GM12878 (cell line): ENCODE measurements at regions not wholly inside any gene's neighbourhood (a gene's known extent, or its start where the extent isn't known, plus 50 kb on each side); places are given as distances from the start of the nearest gene placed in this dataset.

ENCODE experiments used
- ATAC-seq: fragments of 200-7000 bp; cut with Tn5 transposase; 3 replicates; pipeline ENCODE4 v1.9.1; 2020; ENCODE audit warnings: mild to moderate bottlenecking, moderate library complexity
- BruUV-seq: library from RNA; stranded (reverse); fragments of 400-500 nt; replicated peaks from 2 replicates; lab custom pipeline; 2021; lab: Mats Ljungman, UMichigan
- CTCF ChIA-PET: fragments of 300-600 bp; sonication (Branson Sonifier 250); formaldehyde crosslinking; extraction: SDS; loops from one replicate; lab custom pipeline; 2021; ENCODE audit warnings: inconsistent platforms; lab: Yijun Ruan, JAX
- POLR2A ChIA-PET: fragments of 350-600 bp; formaldehyde crosslinking; extraction: SDS; loops from one replicate; lab custom pipeline; 2021; ENCODE audit warnings: inconsistent platforms; lab: Charles Lee
- RAD21 ChIA-PET: fragments of 300-600 bp; sonication (Branson Sonifier 250); formaldehyde crosslinking; loops from one replicate; lab custom pipeline; 2023; ENCODE audit warnings: antibody characterized with exemption; ENCODE audit not compliant: unreplicated experiment; lab: Charles Lee
- SMC1A ChIA-PET: fragments of 300-600 bp; sonication (Branson Sonifier 250); formaldehyde crosslinking; loops from one replicate; lab custom pipeline; 2023; ENCODE audit not compliant: unreplicated experiment, uncharacterized antibody; lab: Charles Lee
- DNase-seq: peaks from one replicate; pipeline ENCODE4 v3.0.0-alpha.2; 2011; ENCODE audit warnings: low read depth, low spot score
- FAIRE-seq: peaks from 3 replicates; lab custom pipeline; 2011; peaks lifted over from hg19 to GRCh38; lab: Jason Lieb, UNC
- H2AFZ ChIP-seq: 2 replicates; pipeline ENCODE4 v1.6.0; 2011; ENCODE audit warnings: low read depth, low read length, control low read depth; ENCODE audit not compliant: control insufficient read depth
- H3K27ac ChIP-seq: 2 replicates; pipeline ENCODE4 v1.5.1; 2011; ENCODE audit warnings: control low read depth; ENCODE audit not compliant: control insufficient read depth, insufficient read depth
- H3K27me3 ChIP-seq, 2 experiments: replicated peaks in 1 of 2; 2 replicates each; pipeline versions ENCODE4 v1.6.0 to v1.6.1; 2011; ENCODE audit warnings: low read length in 1 of 2; ENCODE audit not compliant: control insufficient read depth in 2 of 2, insufficient read depth in 2 of 2
- H3K36me3 ChIP-seq, 2 experiments: 2 replicates each; pipeline ENCODE4 v1.5.1; 2011; ENCODE audit warnings: low read length in 1 of 2; ENCODE audit not compliant: control insufficient read depth in 2 of 2, insufficient read depth in 2 of 2
- H3K4me1 ChIP-seq: 2 replicates; pipeline ENCODE4 v1.6.1; 2011; ENCODE audit warnings: mild to moderate bottlenecking, low read length, moderate library complexity, mixed read lengths; ENCODE audit not compliant: control insufficient read depth, insufficient read depth
- H3K4me2 ChIP-seq: 2 replicates; pipeline ENCODE4 v1.6.0; 2011; ENCODE audit warnings: control low read depth; ENCODE audit not compliant: control insufficient read depth, insufficient read depth
- H3K4me3 ChIP-seq: fragments of 200-600 bp; sonication (generic); 2 replicates; pipeline ENCODE4 v1.5.1; 2016
- H3K79me2 ChIP-seq: 2 replicates; pipeline ENCODE4 v1.6.0; 2011; ENCODE audit warnings: low read length; ENCODE audit not compliant: control insufficient read depth, insufficient read depth
- H3K9ac ChIP-seq: 2 replicates; pipeline ENCODE4 v1.8.0; 2011; ENCODE audit warnings: low read length, control low read depth, mixed read lengths; ENCODE audit not compliant: control insufficient read depth, insufficient read depth
- H3K9me3 ChIP-seq: replicated peaks from 3 replicates; pipeline ENCODE4 v1.5.1; 2011; ENCODE audit warnings: mild to moderate bottlenecking, low read length; ENCODE audit not compliant: control insufficient read depth, insufficient read depth
- H4K20me1 ChIP-seq: 2 replicates; pipeline ENCODE4 v1.6.0; 2011; ENCODE audit not compliant: control insufficient read depth, insufficient read depth
- BCLAF1 ChIP-seq: fragments of 450-650 bp; IDR thresholded peaks from 2 replicates; pipeline ENCODE4 v1.6.1; 2017; ENCODE audit warnings: antibody characterized with exemption, mild to moderate bottlenecking, moderate library complexity
- EED ChIP-seq: sonication (generic); IDR thresholded peaks from 2 replicates; pipeline ENCODE4 v1.6.1; 2016; ENCODE audit warnings: antibody characterized with exemption, low read depth
- ELK1 ChIP-seq: IDR thresholded peaks from 2 replicates; pipeline ENCODE4 v1.6.1; 2012; ENCODE audit warnings: low read depth, low read length, improper control_type of control experiment
- NFXL1 ChIP-seq: fragments of 450-650 bp; IDR thresholded peaks from 2 replicates; pipeline ENCODE4 v1.6.1; 2017; ENCODE audit warnings: antibody characterized with exemption, mild to moderate bottlenecking, borderline replicate concordance
- RB1 ChIP-seq: fragments of 450-650 bp; formaldehyde crosslinking; IDR thresholded peaks from 2 replicates; pipeline ENCODE4 v1.6.1; 2017; ENCODE audit warnings: mild to moderate bottlenecking, borderline replicate concordance
- RCOR1 ChIP-seq: conservative IDR thresholded peaks from 2 replicates; pipeline ENCODE4 v1.6.1; 2012; ENCODE audit warnings: low read depth, low read length, improper control_type of control experiment
- SIX5 ChIP-seq: IDR thresholded peaks from 2 replicates; pipeline ENCODE4 v1.6.1; 2011; ENCODE audit warnings: mild to moderate bottlenecking, low read depth, low read length, moderate library complexity; ENCODE audit not compliant: severe bottlenecking
- SPI1 ChIP-seq: IDR thresholded peaks from 2 replicates; pipeline ENCODE4 v1.6.1; 2011; ENCODE audit warnings: low read depth, mild to moderate bottlenecking, low read length, moderate library complexity, borderline replicate concordance; ENCODE audit not compliant: insufficient read depth
- SREBF1 ChIP-seq: IDR thresholded peaks from 2 replicates; pipeline ENCODE4 v1.6.1; 2012; ENCODE audit warnings: mild to moderate bottlenecking, low read length
- STAT1 ChIP-seq: fragments of 450-650 bp; conservative IDR thresholded peaks from 2 replicates; pipeline ENCODE4 v1.6.1; 2014; ENCODE audit warnings: antibody characterized with exemption, mild to moderate bottlenecking
- ZNF592 ChIP-seq: fragments of 450-650 bp; IDR thresholded peaks from 2 replicates; pipeline ENCODE4 v1.6.1; 2017; ENCODE audit warnings: mild to moderate bottlenecking, moderate library complexity
- WGBS: methylation state at CpG from one replicate; pipeline ENCODE4 v1.1.6; 2016; ENCODE audit warnings: low lambda C conversion rate; ENCODE audit not compliant: insufficient replicate concordance, insufficient coverage; ENCODE audit errors: missing lambda C conversion rate; 5-methylcytosine and 5-hydroxymethylcytosine counted together
- in situ Hi-C: fragments of 300-500 bp; cut with MboI; formaldehyde crosslinking; loops from 9 replicates; pipeline ENCODE4 v1.14.3; 2018; ENCODE audit warnings: mixed read lengths
- intact Hi-C: fragments of 100-400 bp; cut with micrococcal nuclease; formaldehyde crosslinking; loops from one replicate; pipeline ENCODE4 v1.14.2; 2022; ENCODE audit not compliant: unreplicated experiment

GRCh38 chr18:67840379-67840778 is 323.9 kb upstream of the DSEL start:
- Histone ChIP-seq H2AFZ (no peak overlapping the region), H3K9me3 (no peaks in the 10 kb centered on the region), H3K9ac (no peak overlapping the region), H3K4me3 (no peak overlapping the region), H4K20me1 (no peaks in the 10 kb centered on the region), H3K79me2 (no peaks in the 10 kb centered on the region), H3K4me2 (no peak overlapping the region), H3K27ac (no peak overlapping the region), H3K27me3 (no peaks in the 10 kb centered on the region), H3K4me1 (no peaks in the 10 kb centered on the region), H3K36me3 (no peaks in the 10 kb centered on the region)
- no TSS peak for BruUV-seq
- DNase-seq (no peak), ATAC-seq (no peak), FAIRE-seq (no peak)
- ChIA-PET POLR2A (no interaction called here), CTCF (no interaction called here), RAD21 (no interaction called here), SMC1A (interaction anchor here (1.0 kb wide), 1 partner anchor 28 kb away, joined by 3 read pairs; no protein-coding TSS in a partner anchor)
- intact Hi-C loops: no loop called here
- 8% methylated on average over 5 of the region's 5 CpGs for WGBS
- TF ChIP-seq ELK1 (no peak), NFXL1 (no peak), STAT1 (no peak), RCOR1 (no peak), SPI1 (no peak), EED (no peak), SIX5 (no peak), ZNF592 (no peak), SREBF1 (no peak), RB1 (no peak), BCLAF1 (no peak)
- in situ Hi-C loops: no loop called here
